OCI-LY1 (cell line): ENCODE measurements at regions not wholly inside any gene's neighbourhood (a gene's known extent, or its start where the extent isn't known, plus 50 kb on each side); places are given as distances from the start of the nearest gene placed in this dataset.

Source experiments
- H2AFZ ChIP-seq: fragments of 200-600 bp; sonication (generic), shearing (Covaris generic); 2 replicates; pipeline ENCODE4 v1.6.0; 2014; ENCODE audit warnings: antibody characterized with exemption, mild to moderate bottlenecking, low read length
- H3F3A ChIP-seq: fragments of 200-600 bp; sonication (generic), shearing (Covaris generic); 2 replicates; pipeline ENCODE4 v1.6.0; 2014; ENCODE audit warnings: mild to moderate bottlenecking, antibody characterized with exemption, low read length, moderate library complexity; ENCODE audit not compliant: insufficient read depth
- H3K27ac ChIP-seq: fragments of 200-600 bp; sonication (generic); 2 replicates; pipeline ENCODE4 v1.5.1; 2014; ENCODE audit warnings: low read length, mixed run types, mild to moderate bottlenecking, low read depth; ENCODE audit not compliant: poor library complexity, severe bottlenecking
- H3K27me3 ChIP-seq: fragments of 200-600 bp; sonication (generic); 2 replicates; pipeline ENCODE4 v1.6.0; 2014; ENCODE audit warnings: antibody characterized with exemption, mild to moderate bottlenecking, low read length, moderate library complexity; ENCODE audit not compliant: insufficient read depth
- H3K36me3 ChIP-seq: fragments of 200-600 bp; sonication (generic); 2 replicates; pipeline ENCODE4 v1.6.1; 2014; ENCODE audit warnings: mild to moderate bottlenecking, antibody characterized with exemption, low read length, moderate library complexity, mixed read lengths; ENCODE audit not compliant: insufficient read depth
- H3K4me1 ChIP-seq: fragments of 200-600 bp; sonication (generic); 2 replicates; pipeline ENCODE4 v1.5.1; 2014; ENCODE audit warnings: mild to moderate bottlenecking, low read length, moderate library complexity; ENCODE audit not compliant: insufficient read depth, severe bottlenecking
- H3K4me2 ChIP-seq: fragments of 200-600 bp; sonication (generic), shearing (Covaris generic); 2 replicates; pipeline ENCODE4 v1.6.1; 2014; ENCODE audit warnings: low read length
- H3K4me3 ChIP-seq: fragments of 200-600 bp; sonication (generic); 2 replicates; pipeline ENCODE4 v1.5.1; 2014; ENCODE audit warnings: low read length, low read depth, mild to moderate bottlenecking, mixed read lengths; ENCODE audit not compliant: poor library complexity, severe bottlenecking
- H3K79me2 ChIP-seq: fragments of 200-600 bp; shearing (Covaris generic); 2 replicates; pipeline ENCODE4 v1.6.1; 2016; ENCODE audit warnings: mixed run types, low read length, mixed read lengths; ENCODE audit not compliant: insufficient read depth
- H3K9ac ChIP-seq: fragments of 200-600 bp; sonication (generic), shearing (Covaris generic); 2 replicates; pipeline ENCODE4 v1.6.1; 2014; ENCODE audit warnings: mild to moderate bottlenecking, low read length, mixed read lengths
- H3K9me2 ChIP-seq: fragments of 200-600 bp; sonication (generic), shearing (Covaris generic); 2 replicates; pipeline ENCODE4 v1.6.1; 2014; ENCODE audit warnings: low read depth, mild to moderate bottlenecking, low read length, mixed read lengths
- H3K9me3 ChIP-seq: fragments of 200-600 bp; shearing (Covaris generic); 2 replicates; pipeline ENCODE4 v1.6.1; 2014; ENCODE audit warnings: low read length, mixed read lengths
- H4K20me1 ChIP-seq: fragments of 200-600 bp; sonication (generic), shearing (Covaris generic); 2 replicates; pipeline ENCODE4 v1.6.0; 2016; ENCODE audit warnings: mild to moderate bottlenecking, low read length; ENCODE audit not compliant: insufficient read depth
- EZH2 ChIP-seq: fragments of 200-600 bp; sonication (generic), shearing (Covaris generic); IDR thresholded peaks from 2 replicates; pipeline ENCODE4 v1.8.0; 2017; ENCODE audit warnings: borderline replicate concordance, mixed run types, mild to moderate bottlenecking, antibody characterized with exemption, low read length, moderate library complexity, mixed read lengths
- TF ChIP-seq, protein P1 (sequence below): fragments of 200-600 bp; sonication (generic), shearing (Covaris generic); IDR thresholded peaks from 2 replicates; pipeline ENCODE4 v1.5.1; 2017; ENCODE audit warnings: mild to moderate bottlenecking, antibody characterized with exemption, low read length, moderate library complexity, mixed read lengths

- Histone ChIP-seq H3K9ac (no peak overlapping the region), H3K4me3 (no peak overlapping the region), H3K27me3 (no peaks in the 10 kb centered on the region), H3K36me3 (no peaks in the 10 kb centered on the region), H4K20me1 (no peaks in the 10 kb centered on the region), H2AFZ (no peak overlapping the region), H3K79me2 (no peaks in the 10 kb centered on the region), H3K4me2 (no peak overlapping the region), H3K4me1 (no peaks in the 10 kb centered on the region), H3K9me2 (no peaks in the 10 kb centered on the region), H3F3A (no peaks in the 10 kb centered on the region), H3K27ac (no peak overlapping the region), H3K9me3 (no peaks in the 10 kb centered on the region)
- TF ChIP-seq, protein P1, sequence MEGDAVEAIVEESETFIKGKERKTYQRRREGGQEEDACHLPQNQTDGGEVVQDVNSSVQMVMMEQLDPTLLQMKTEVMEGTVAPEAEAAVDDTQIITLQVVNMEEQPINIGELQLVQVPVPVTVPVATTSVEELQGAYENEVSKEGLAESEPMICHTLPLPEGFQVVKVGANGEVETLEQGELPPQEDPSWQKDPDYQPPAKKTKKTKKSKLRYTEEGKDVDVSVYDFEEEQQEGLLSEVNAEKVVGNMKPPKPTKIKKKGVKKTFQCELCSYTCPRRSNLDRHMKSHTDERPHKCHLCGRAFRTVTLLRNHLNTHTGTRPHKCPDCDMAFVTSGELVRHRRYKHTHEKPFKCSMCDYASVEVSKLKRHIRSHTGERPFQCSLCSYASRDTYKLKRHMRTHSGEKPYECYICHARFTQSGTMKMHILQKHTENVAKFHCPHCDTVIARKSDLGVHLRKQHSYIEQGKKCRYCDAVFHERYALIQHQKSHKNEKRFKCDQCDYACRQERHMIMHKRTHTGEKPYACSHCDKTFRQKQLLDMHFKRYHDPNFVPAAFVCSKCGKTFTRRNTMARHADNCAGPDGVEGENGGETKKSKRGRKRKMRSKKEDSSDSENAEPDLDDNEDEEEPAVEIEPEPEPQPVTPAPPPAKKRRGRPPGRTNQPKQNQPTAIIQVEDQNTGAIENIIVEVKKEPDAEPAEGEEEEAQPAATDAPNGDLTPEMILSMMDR: no peak
- no peak for TF ChIP-seq EZH2
Observed at GRCh38 chr4:11631416-11631815, 202.7 kb upstream of the HS3ST1 start.

- no peak overlapping the region for H3K27ac ChIP-seq
- no peaks in the 10 kb centered on the region for H3K9me2 ChIP-seq
- TF ChIP-seq EZH2: no peak
- TF ChIP-seq, protein P1: no peak
- H4K20me1 ChIP-seq: no peaks in the 10 kb centered on the region
- H3K4me2 ChIP-seq: no peak overlapping the region
- no peaks in the 10 kb centered on the region for H3K27me3 ChIP-seq
- H3K9ac ChIP-seq: no peak overlapping the region
- H3F3A ChIP-seq: no peaks in the 10 kb centered on the region
- H3K79me2 ChIP-seq: no peaks in the 10 kb centered on the region
- H3K36me3 ChIP-seq: no peaks in the 10 kb centered on the region
- no peaks in the 10 kb centered on the region for H3K4me1 ChIP-seq
- H3K4me3 ChIP-seq: no peak overlapping the region
- no peak overlapping the region for H2AFZ ChIP-seq
- no peaks in the 10 kb centered on the region for H3K9me3 ChIP-seq
Observed at GRCh38 chr4:11628093-11628725, 199.5 kb upstream of the HS3ST1 start.

DNA sequence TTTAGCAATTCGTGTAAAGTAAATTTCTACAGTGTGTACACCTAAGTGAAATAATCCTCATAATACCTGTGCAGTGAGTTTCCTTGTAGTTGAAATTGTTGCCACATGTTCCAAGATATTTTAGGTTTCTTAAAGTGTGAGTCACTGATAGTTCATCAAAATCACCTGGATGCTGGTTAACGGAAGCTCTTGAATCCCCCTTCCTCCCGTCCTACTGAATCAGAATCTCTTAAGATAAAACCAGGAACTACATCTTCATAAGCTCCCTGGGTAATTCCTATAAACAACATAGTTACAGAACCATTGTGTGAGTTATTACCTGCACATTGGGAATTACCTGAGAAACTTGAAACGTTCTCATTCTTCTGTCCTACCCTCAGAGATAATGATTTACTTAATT, 197.4 kb upstream of the HS3ST1 start:
- Histone ChIP-seq H3K27me3 (no peaks in the 10 kb centered on the region), H2AFZ (no peak overlapping the region), H3K9me3 (no peaks in the 10 kb centered on the region), H3K4me3 (no peak overlapping the region), H3K4me2 (no peak overlapping the region), H3K9me2 (no peaks in the 10 kb centered on the region), H3K4me1 (no peaks in the 10 kb centered on the region), H4K20me1 (no peaks in the 10 kb centered on the region), H3K36me3 (no peaks in the 10 kb centered on the region), H3K79me2 (no peaks in the 10 kb centered on the region), H3F3A (no peaks in the 10 kb centered on the region), H3K9ac (no peak overlapping the region), H3K27ac (no peak overlapping the region)
- TF ChIP-seq, protein P1: no peak
- no peak for TF ChIP-seq EZH2
